Esophagus muscularis mucosa (tissue), 4 donors: ENCODE measurements at regions not wholly inside any gene's neighbourhood (a gene's known extent, or its start where the extent isn't known, plus 50 kb on each side); places are given as distances from the start of the nearest gene placed in this dataset.

Experiments
- DNase-seq: peaks from one replicate; pipeline ENCODE4 v3.0.0-alpha.2; 2017; ENCODE audit errors: extremely low spot score
- H3K27ac ChIP-seq, 4 donors: fragments of 200-600 bp; sonication (generic); replicated peaks in 1 of 4; 1 replicate in 3 of 4; 2 replicates in 1 of 4; pipeline ENCODE4 v1.5.1; 2016 to 2019; ENCODE audit warnings: mild to moderate bottlenecking in 1 of 4
- H3K27me3 ChIP-seq, 4 donors: fragments of 200-600 bp; sonication (generic); one replicate each; pipeline versions ENCODE4 v1.5.1 to v1.6.0; 2016 to 2019
- H3K36me3 ChIP-seq, 4 donors: fragments of 200-600 bp; sonication (generic); one replicate each; pipeline ENCODE4 v1.5.1; 2016 to 2019
- H3K4me1 ChIP-seq, 4 donors: fragments of 200-600 bp; sonication (generic); one replicate each; pipeline ENCODE4 v1.5.1; 2016 to 2019
- H3K4me3 ChIP-seq, 4 donors: fragments of 200-600 bp; sonication (generic); 1 replicate in 2 of 4; 2 replicates in 2 of 4; pipeline ENCODE4 v1.5.1; 2016 to 2019; ENCODE audit warnings: mild to moderate bottlenecking in 4 of 4, moderate library complexity in 1 of 4
- H3K9me3 ChIP-seq, 4 donors: fragments of 200-600 bp; sonication (generic); 1 replicate in 3 of 4; 2 replicates in 1 of 4; pipeline ENCODE4 v1.5.1; 2016 to 2019
- CTCF ChIP-seq, 3 experiments: fragments of 200-600 bp in 2 of 3; fragments of 450-650 bp in 1 of 3; sonication (generic) in 2 of 3; IDR thresholded peaks; one replicate each; pipeline ENCODE4 v1.5.1; 2017 to 2019; ENCODE audit warnings: antibody characterized with exemption in 3 of 3, mild to moderate bottlenecking in 2 of 3, moderate library complexity in 1 of 3
- EP300 ChIP-seq: sonication (generic); formaldehyde crosslinking; IDR thresholded peaks from one replicate; pipeline ENCODE4 v1.6.1; 2017; ENCODE audit warnings: antibody characterized with exemption
- POLR2A ChIP-seq: fragments of 450-650 bp; IDR thresholded peaks from one replicate; pipeline ENCODE4 v1.6.1; 2017; ENCODE audit warnings: antibody characterized with exemption, moderate library complexity, mild to moderate bottlenecking, low read depth
- POLR2AphosphoS5 ChIP-seq, 2 donors: sonication (generic); formaldehyde crosslinking; IDR thresholded peaks; one replicate each; pipeline ENCODE4 v1.6.1; 2017; ENCODE audit warnings: antibody characterized with exemption in 2 of 2
- WGBS: methylation state at CpG from one replicate; pipeline ENCODE4 v1.1.5; 2018; 5-methylcytosine and 5-hydroxymethylcytosine counted together
- intact Hi-C: fragments of 100-400 bp; cut with DNase I; formaldehyde crosslinking; loops from one replicate; pipeline ENCODE4 v1.15.1; 2023

GRCh38 chr13:89937420-89937819 is 1410.1 kb upstream of the MIR17HG start:
- Histone ChIP-seq H3K36me3 (no peaks in the 10 kb centered on the region), H3K4me3 (no peak overlapping the region), H3K27me3 (no peaks in the 10 kb centered on the region), H3K9me3 (no peaks in the 10 kb centered on the region), H3K27ac (no peak overlapping the region), H3K4me1 (no peaks in the 10 kb centered on the region)
- intact Hi-C loops = no loop called here
- DNase-seq = no peak
- TF ChIP-seq POLR2AphosphoS5 (IDR thresholded peaks at IDR 0.05) (no peak), POLR2A (no peak), CTCF (IDR thresholded peaks at IDR 0.05) (no peak), EP300 (no peak)
- 76% methylated on average over 3 of the region's 3 CpGs for WGBS

DNA sequence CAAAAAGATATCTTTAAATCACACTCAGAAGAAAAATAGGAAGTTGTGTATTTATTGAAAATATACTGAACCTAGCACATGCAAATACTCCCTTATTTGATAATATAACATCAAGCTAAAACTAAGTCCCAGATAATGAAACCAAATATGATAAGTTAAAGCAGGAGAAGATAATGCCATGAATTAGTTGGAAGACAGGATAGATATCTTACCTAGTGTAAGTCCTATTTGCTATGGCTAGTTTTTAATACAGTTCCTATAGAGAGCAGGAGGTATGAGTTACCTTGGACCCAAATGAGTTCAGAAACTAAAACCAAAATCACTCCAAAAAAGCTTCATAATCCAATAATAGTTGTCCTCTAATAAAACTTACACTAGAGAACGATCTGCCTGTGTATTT is 1407.1 kb upstream of the MIR17HG start:
- no peak for DNase-seq
- H3K4me3 ChIP-seq = no peak overlapping the region
- no peaks in the 10 kb centered on the region for H3K9me3 ChIP-seq
- intact Hi-C loops = no loop called here
- no peak overlapping the region for H3K27ac ChIP-seq
- TF ChIP-seq POLR2AphosphoS5 (IDR thresholded peaks at IDR 0.05) (no peak), EP300 (no peak), POLR2A (no peak), CTCF (IDR thresholded peaks at IDR 0.05) (no peak)
- H3K4me1 ChIP-seq = no peaks in the 10 kb centered on the region
- H3K36me3 ChIP-seq = no peaks in the 10 kb centered on the region
- no peaks in the 10 kb centered on the region for H3K27me3 ChIP-seq
- 87% methylated on average over 1 of the region's 1 CpG for WGBS

DNA sequence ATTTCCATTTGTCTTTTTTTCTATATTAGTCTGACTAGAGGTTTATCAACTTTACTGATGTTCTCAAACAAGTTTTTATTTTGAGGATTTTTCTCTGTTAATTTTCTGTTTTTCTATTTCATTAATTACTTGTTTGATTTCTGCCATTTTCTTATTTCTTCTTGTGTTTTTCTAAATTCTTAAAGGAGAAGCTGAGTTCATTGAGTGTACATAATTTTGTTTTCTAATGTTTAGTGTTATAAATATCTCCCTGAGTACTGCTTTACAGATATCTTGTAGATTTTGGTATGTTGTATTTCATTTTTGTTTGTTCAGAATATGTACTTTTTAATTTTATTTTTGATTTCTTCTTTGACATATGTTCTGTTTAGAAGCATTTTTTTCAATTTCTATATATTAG is 1404.3 kb upstream of the MIR17HG start:
- Histone ChIP-seq H3K4me1 (no peaks in the 10 kb centered on the region), H3K36me3 (no peaks in the 10 kb centered on the region), H3K27me3 (no peaks in the 10 kb centered on the region), H3K4me3 (no peak overlapping the region), H3K27ac (no peak overlapping the region), H3K9me3 (no peaks in the 10 kb centered on the region)
- no peak for DNase-seq
- TF ChIP-seq POLR2AphosphoS5 (IDR thresholded peaks at IDR 0.05) (no peak), POLR2A (no peak), EP300 (no peak), CTCF (IDR thresholded peaks at IDR 0.05) (no peak)
- intact Hi-C loops = no loop called here

GRCh38 chr13:89950225-89950624 is 1397.3 kb upstream of the MIR17HG start:
- no peak for TF ChIP-seq POLR2AphosphoS5 (IDR thresholded peaks at IDR 0.05)
- H3K9me3 ChIP-seq = no peaks in the 10 kb centered on the region
- no peak overlapping the region for H3K4me3 ChIP-seq
- intact Hi-C loops = no loop called here
- no peaks in the 10 kb centered on the region for H3K27me3 ChIP-seq
- H3K36me3 ChIP-seq = no peaks in the 10 kb centered on the region
- H3K27ac ChIP-seq = no peak overlapping the region
- no peaks in the 10 kb centered on the region for H3K4me1 ChIP-seq
- DNase-seq = no peak

DNA sequence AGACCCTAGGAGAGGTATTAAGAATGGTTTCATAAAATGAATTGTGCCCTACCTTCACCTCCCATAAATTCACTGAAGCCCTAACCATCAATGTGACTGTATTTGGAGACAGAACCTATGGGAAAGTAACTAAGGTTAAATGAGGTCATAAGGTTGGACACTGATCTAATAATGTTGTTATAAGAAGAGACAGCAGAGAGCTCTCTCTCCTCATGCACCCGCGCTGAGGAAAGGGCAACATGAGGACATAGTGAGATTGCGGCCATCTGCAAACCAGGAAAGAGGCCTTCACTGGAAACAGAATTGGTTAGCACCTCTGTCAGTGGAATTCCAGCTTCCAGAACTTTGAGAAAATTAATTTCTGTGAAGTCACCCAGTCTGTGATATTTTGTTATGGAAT is 1396.1 kb upstream of the MIR17HG start:
- intact Hi-C loops = no loop called here
- H3K27ac ChIP-seq = no peak overlapping the region
- H3K4me1 ChIP-seq = no peaks in the 10 kb centered on the region
- no peak for TF ChIP-seq EP300
- no peak for TF ChIP-seq POLR2A
- no peak for TF ChIP-seq POLR2AphosphoS5 (IDR thresholded peaks at IDR 0.05)
- no peak for TF ChIP-seq CTCF (IDR thresholded peaks at IDR 0.05)
- H3K27me3 ChIP-seq = no peaks in the 10 kb centered on the region
- no peak for DNase-seq
- 91% methylated on average over 3 of the region's 3 CpGs for WGBS
- H3K36me3 ChIP-seq = no peaks in the 10 kb centered on the region
- no peak overlapping the region for H3K4me3 ChIP-seq
- no peaks in the 10 kb centered on the region for H3K9me3 ChIP-seq
